Neural progenitor cell (in vitro differentiated cells): ENCODE measurements at regions not wholly inside any gene's neighbourhood (a gene's known extent, or its start where the extent isn't known, plus 50 kb on each side); places are given as distances from the start of the nearest gene placed in this dataset.
"Not testable (repeated sequence)": the region's sequence is repeated elsewhere in the genome, so short reads cannot be mapped to it uniquely, and the experiment has no call there.

ENCODE experiments used
- CTCF ChIP-seq: fragments of 200-600 bp; sonication (generic); IDR thresholded peaks from 2 replicates; pipeline ENCODE4 v1.5.1; 2017; ENCODE audit warnings: antibody characterized with exemption, mild to moderate bottlenecking
- EZH2 ChIP-seq: fragments of 200-600 bp; sonication (generic); IDR thresholded peaks from 2 replicates; pipeline ENCODE4 v1.6.1; 2017; ENCODE audit warnings: antibody characterized with exemption, mild to moderate bottlenecking, moderate library complexity

DNA sequence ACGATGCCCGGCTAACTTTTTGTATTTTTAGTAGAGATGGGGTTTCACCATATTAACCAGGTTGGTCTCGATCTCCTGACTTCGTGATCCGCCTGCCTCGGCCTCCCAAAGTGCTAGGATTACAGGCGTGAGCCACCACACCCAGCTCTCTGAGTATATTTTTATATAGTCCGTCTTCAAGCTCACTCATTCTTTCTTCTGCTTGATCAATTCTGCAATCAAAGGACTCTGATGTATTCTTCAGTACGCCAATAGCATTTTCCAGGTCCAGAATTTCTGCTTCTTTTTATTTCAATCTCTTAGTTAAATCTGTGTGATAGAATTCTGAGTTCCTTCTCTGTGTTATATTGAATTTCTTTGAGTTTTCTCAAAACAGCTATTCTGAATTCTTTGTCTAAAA, 281.9 kb upstream of the PMFBP1 start:
- not testable (repeated sequence) for TF ChIP-seq CTCF, EZH2
